GM23338 (cell line): ENCODE measurements at regions not wholly inside any gene's neighbourhood (a gene's known extent, or its start where the extent isn't known, plus 50 kb on each side); places are given as distances from the start of the nearest gene placed in this dataset.
"Not testable (repeated sequence)": the region's sequence is repeated elsewhere in the genome, so short reads cannot be mapped to it uniquely, and the experiment has no call there.

ENCODE experiments used
- CTCF ChIP-seq, 2 experiments: fragments of 200-600 bp in 1 of 2; sonication (generic) in 1 of 2; conservative IDR thresholded peaks; 2 replicates each; pipeline versions ENCODE4 v1.5.1 to v1.6.1; 2016 to 2017; ENCODE audit warnings: antibody characterized with exemption in 2 of 2, low read depth in 2 of 2, mild to moderate bottlenecking in 2 of 2, moderate library complexity in 1 of 2
- EZH2 ChIP-seq: fragments of 200-600 bp; sonication (generic); IDR thresholded peaks from one replicate; pipeline ENCODE4 v1.8.0; 2017; ENCODE audit warnings: antibody characterized with exemption, mild to moderate bottlenecking, low read depth; ENCODE audit not compliant: unreplicated experiment

GRCh38 chr5:63732880-63733279 is 229.4 kb downstream of the HTR1A start:
- not testable (repeated sequence) for TF ChIP-seq EZH2; CTCF (conservative IDR thresholded peaks at IDR 0.05; ENCODE audit: low read depth in 2 of 2)
